Ishikawa (cell line): ENCODE measurements at regions not wholly inside any gene's neighbourhood (a gene's known extent, or its start where the extent isn't known, plus 50 kb on each side); places are given as distances from the start of the nearest gene placed in this dataset.

Experiments
- RAD21 ChIP-seq: IDR thresholded peaks from 2 replicates; pipeline ENCODE4 v1.6.1; 2012; ENCODE audit warnings: low read depth
- TEAD4 ChIP-seq: IDR thresholded peaks from 2 replicates; pipeline ENCODE4 v1.6.1; 2012
- ZBTB7A ChIP-seq: IDR thresholded peaks from 2 replicates; pipeline ENCODE4 v1.6.1; 2012; ENCODE audit warnings: low read depth
- TF ChIP-seq, protein P1 (sequence below): IDR thresholded peaks from 2 replicates; pipeline ENCODE4 v1.6.1; 2012; ENCODE audit warnings: low read depth, mild to moderate bottlenecking
- TF ChIP-seq, protein P2 (sequence below): IDR thresholded peaks from 2 replicates; pipeline ENCODE4 v1.6.1; 2012

DNA sequence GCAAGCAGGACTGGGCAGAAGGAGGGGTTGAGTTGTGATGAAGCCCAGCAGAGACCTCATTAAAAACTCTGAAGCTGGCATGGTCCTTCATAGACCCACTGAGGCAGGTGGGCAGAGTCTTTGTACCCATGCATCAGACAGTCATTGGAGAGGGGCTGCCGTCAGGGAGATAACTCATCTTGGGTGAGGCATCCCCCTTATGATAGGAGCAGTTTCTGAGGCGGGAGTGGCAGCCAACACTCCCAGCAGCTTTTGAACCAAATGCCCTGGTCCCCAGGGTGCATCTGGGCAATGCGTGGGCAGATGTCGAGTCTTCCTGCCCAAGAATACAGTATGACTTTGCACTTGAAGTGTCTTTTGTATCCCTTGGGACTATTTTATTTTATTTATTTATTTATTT lies 68.1 kb downstream of the HTR5A start:
- no peak for TF ChIP-seq ZBTB7A
- TF ChIP-seq, protein P1, sequence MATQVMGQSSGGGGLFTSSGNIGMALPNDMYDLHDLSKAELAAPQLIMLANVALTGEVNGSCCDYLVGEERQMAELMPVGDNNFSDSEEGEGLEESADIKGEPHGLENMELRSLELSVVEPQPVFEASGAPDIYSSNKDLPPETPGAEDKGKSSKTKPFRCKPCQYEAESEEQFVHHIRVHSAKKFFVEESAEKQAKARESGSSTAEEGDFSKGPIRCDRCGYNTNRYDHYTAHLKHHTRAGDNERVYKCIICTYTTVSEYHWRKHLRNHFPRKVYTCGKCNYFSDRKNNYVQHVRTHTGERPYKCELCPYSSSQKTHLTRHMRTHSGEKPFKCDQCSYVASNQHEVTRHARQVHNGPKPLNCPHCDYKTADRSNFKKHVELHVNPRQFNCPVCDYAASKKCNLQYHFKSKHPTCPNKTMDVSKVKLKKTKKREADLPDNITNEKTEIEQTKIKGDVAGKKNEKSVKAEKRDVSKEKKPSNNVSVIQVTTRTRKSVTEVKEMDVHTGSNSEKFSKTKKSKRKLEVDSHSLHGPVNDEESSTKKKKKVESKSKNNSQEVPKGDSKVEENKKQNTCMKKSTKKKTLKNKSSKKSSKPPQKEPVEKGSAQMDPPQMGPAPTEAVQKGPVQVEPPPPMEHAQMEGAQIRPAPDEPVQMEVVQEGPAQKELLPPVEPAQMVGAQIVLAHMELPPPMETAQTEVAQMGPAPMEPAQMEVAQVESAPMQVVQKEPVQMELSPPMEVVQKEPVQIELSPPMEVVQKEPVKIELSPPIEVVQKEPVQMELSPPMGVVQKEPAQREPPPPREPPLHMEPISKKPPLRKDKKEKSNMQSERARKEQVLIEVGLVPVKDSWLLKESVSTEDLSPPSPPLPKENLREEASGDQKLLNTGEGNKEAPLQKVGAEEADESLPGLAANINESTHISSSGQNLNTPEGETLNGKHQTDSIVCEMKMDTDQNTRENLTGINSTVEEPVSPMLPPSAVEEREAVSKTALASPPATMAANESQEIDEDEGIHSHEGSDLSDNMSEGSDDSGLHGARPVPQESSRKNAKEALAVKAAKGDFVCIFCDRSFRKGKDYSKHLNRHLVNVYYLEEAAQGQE, result no peak
- TF ChIP-seq RAD21, result no peak
- TF ChIP-seq, protein P2, sequence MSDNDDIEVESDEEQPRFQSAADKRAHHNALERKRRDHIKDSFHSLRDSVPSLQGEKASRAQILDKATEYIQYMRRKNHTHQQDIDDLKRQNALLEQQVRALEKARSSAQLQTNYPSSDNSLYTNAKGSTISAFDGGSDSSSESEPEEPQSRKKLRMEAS, result no peak
- no peak for TF ChIP-seq TEAD4
